ENCODE measurements at regions not wholly inside any gene's neighbourhood (a gene's known extent, or its start where the extent isn't known, plus 50 kb on each side); places are given as distances from the start of the nearest gene placed in this dataset.

GRCh38 chr2:195027947-195028346 is 629.1 kb upstream of the SLC39A10 start:
- DNase-seq, result peak; percentile 11

GRCh38 chr2:195026261-195026660 is 630.8 kb upstream of the SLC39A10 start:
- no peak for DNase-seq

- DNase-seq, result no peak
These were observed 634.6 kb upstream of the SLC39A10 start for GRCh38 chr2:195022508-195022830.

- no peak for DNase-seq
These were observed 635.1 kb upstream of the SLC39A10 start for GRCh38 chr2:195021711-195022507.

DNA sequence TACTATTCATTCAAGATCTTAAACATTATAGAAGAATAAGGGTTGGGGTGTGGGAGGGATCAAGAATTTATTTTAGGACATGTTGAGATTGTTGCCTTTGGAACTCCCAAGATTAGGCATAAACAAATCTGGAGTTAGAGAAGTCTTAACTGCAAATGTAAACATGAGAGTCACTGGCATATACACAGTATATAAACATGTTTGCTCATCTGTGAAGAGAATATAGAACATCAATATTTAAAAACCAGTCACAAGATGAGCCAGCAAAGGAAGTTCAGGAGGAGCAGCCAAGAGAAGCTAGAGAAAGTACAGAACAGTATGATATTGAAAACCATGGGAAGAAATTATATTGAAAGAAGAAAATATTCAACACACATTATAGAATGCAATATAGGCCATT is 638.6 kb upstream of the SLC39A10 start:
- no peak for DNase-seq

DNA sequence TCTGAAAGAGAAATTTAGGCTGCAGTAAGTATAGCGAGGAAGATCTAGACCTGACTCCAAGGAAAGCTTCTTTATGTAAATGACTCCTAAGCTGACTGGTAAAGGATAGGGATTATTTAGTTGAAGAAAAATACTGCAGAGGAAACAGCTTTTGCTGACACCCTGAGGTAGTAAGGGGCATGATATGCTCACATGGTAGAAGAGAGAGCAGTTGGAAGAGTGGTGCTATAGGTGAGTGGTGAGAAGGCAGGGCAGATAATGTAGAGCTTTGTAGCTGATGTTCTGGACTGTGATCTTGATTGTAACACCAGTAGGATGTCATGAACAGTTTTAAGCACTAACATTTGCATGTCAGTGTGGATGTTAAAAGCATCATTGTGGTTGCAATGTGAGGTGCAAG is 639.1 kb upstream of the SLC39A10 start:
- DNase-seq, result no peak

GRCh38 chr2:195016841-195017240 is 640.2 kb upstream of the SLC39A10 start:
- DNase-seq, result peak; percentile 3

- no peak for DNase-seq
These were observed 647.8 kb upstream of the SLC39A10 start for GRCh38 chr2:195009202-195009601.

DNA sequence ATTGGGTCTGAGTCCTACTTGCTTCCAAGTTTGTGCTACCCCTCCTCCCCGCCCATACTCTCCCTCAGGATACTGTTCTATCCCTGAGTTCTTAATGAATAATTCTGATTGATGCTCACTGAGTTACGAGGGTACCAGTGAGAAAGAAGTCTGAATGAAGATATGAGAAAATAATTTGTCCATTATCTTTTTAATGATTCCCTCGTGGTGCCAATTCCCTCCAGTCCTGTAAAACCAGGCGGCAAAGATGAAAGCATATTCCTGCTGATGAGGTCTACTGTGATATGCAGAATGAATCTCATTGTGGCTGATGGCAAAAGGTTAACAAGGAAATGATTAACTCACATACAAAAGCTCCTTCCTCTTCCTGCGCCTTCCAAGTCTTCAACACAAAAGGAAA is 650.2 kb upstream of the SLC39A10 start:
- no peak for DNase-seq

DNA sequence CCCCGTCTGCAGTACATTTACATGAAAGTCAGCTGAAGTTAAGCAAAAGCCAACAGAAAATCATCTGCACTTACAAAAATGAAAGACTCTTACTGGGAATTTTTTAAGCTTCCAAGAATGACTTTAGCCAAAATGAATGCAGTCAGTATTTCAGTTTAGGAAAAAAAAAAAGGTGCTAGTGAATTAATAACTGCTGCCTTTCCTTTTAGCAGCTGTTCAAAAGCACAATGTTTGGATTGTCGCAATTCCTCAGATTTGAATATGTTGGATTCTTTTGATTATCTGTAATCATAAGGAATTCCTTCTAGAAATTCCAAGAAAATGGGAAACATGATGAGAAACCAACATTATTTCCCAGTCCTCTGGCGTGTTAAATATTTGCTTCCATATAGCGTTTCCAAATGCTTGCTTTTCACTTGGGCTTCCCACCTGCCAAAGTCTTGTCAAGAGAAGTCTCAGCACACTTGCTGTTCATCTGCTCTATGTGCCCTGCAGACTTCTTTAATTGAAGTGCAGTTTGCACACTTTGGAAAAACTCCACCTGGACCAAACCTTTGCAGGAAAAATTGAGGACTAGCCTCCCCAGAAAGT is 653.0 kb upstream of the SLC39A10 start:
- no peak for DNase-seq

- DNase-seq, result no peak
These were observed 655.1 kb upstream of the SLC39A10 start for GRCh38 chr2:195001924-195002323.

GRCh38 chr2:194999771-195000170 is 657.3 kb upstream of the SLC39A10 start:
- DNase-seq, result no peak

GRCh38 chr2:194992648-194993047 is 664.4 kb upstream of the SLC39A10 start:
- no peak for DNase-seq

DNA sequence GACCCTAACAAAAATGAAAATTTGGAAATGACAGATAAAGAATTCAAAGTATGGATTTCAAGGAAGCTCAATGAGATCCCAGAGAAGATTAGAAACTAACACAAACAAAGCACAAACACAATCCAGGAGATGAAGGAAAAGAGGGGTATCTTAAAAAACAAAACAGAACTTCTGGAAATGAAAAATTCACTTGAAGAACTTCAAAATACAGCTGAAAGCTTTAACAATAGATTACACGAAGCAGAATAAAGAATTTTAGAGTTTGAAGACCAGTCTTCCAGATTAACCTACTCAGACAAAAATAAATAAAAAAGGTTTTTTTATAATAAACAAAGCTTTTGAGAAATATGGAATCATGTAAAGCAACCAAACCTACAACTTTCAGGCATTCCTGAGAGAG is 671.8 kb upstream of the SLC39A10 start:
- DNase-seq, result no peak

GRCh38 chr2:194962254-194962653 is 694.8 kb upstream of the SLC39A10 start:
- DNase-seq, result no peak

- no peak for DNase-seq
These were observed 702.8 kb upstream of the SLC39A10 start for GRCh38 chr2:194954218-194954617.

DNA sequence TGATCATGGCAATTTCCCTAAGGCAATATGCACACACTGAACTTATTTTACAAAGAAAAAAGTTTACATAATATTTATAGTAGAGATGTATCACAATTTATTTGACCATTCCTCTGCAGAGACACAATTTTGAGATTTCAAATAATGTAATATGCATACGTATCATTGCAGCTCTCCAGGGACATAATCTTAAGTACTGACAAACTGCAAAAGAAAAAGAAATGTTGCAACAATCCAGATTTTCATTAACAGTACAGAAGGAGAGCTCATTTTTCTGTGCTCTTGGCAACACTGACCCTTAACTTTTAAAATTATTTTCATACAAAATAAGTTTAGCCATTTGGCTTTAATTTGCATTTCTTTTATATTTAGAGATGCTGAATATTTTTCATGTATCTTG is 710.2 kb upstream of the SLC39A10 start:
- no peak for DNase-seq

- DNase-seq, result no peak
These were observed 719.0 kb upstream of the SLC39A10 start for GRCh38 chr2:194938066-194938465.

DNA sequence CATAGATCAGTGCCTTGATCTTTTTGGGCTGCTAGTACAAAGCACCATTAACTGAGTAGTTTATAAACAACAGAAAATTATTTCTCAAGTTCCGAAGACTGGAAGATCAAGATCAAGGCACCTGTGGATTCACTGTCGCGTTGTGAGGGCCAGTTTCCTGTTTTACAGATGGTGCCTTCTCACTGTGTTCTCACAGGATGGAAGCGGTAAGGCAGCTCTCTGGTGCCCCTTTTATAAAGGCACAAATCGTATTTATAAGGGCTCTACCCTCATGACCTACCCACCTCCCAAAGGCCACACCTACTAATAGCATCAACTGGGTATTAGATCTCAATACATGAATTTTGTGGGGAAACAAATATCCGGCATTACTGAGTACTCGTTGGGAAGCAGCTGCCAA is 729.5 kb upstream of the SLC39A10 start:
- DNase-seq, result no peak

DNA sequence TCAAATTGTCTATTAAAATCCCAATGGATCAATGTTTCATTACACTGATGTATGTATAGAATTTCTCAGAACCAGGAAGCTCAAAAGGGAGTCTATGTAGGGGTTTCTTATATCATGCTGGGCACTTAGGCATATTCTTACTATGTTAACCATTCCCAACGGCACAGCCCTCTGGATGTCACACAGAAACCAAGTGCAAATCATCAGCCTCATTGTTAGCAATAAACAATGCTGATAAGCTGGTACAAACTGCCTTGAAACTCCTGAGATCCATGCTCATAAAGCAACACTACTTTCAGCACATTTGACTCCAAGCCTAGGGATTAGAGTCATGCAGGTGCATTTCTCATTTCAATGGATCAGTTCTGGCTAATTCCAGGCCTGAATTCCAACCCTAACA is 730.2 kb upstream of the SLC39A10 start:
- DNase-seq, result no peak

DNA sequence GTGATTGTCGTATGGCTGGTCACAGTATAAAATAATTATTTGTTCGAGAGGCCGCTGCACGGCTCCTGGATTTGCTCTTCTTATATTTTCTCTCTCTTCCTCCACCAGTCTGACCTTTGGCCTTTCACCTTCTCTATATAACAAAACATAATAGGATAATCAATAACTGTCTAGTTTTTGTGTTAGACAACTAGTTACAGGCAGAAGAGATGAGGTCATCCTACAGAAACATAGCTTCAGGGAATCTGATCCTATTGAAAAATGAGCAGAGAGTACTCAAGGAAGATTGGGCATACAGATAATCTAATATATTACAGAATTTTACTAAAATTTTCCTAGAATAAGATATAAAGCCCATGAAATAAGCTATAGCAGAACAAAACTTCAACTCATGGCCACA is 731.3 kb upstream of the SLC39A10 start:
- DNase-seq, result no peak

DNA sequence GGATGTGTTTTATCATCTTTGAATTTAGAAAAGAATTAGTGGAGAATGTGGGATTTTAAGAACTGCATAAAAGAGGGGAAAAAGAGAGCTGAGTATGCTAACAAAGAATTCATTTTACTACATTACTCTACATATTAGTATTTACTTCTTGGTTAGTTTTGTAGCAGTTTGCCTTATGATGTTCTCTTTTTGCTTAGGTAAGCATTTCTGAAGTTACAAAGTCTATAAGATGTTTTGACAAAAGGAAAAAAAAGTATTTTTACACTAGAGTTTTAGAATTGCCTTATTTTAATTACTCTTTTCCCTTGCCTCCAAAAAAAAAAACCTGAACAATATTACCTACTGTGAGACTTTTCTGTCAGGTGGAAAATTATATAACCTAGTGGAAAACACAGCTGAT is 739.5 kb upstream of the SLC39A10 start:
- DNase-seq, result no peak

DNA sequence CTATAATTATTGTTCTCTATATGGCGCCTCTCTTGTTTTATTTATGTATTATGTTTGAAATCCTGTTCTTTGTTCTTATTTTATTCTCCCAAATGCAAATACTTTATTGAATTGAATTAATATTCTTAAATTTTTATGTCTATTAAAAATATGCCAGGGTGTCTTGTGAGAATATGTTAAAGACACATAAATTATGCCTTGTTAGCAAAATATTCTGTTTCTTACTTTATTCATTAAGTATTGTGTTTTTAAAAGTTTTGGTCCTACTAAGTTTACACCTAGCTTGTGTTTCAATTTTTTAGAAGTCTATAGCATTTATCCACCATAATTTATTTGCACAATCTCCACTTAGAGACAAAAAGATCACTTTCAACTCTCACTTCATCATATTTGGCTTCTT is 741.5 kb upstream of the SLC39A10 start:
- DNase-seq, result no peak

- DNase-seq, result no peak
These were observed 749.5 kb upstream of the SLC39A10 start for GRCh38 chr2:194907569-194907968.

DNA sequence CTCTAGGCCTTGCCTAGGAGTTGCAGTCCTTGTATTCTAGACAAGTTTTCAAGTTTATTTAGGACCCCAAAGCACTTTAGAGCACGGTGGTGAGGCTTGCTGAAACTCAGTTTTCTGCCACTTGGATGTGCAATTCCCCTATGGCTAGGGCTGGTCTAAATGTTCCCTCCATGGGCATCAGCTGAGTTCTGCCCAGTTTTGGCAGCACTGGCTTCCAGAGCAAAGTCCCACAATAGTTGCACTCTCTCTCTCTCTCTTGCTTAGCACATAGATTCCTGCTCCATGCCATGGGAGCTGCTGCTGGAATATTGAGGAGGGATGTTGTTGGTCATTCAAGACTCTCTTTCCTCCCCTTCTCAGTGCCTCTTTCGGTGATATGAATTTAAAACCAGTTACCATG is 760.2 kb upstream of the SLC39A10 start:
- DNase-seq, result no peak
